H1 (cell line): ENCODE measurements at regions not wholly inside any gene's neighbourhood (a gene's known extent, or its start where the extent isn't known, plus 50 kb on each side); places are given as distances from the start of the nearest gene placed in this dataset.

ENCODE experiments used
- CTCF ChIA-PET: fragments of 300-600 bp; sonication (Branson Sonifier 250); formaldehyde crosslinking; loops from one replicate; lab custom pipeline; 2021; ENCODE audit not compliant: partially characterized antibody; lab: Charles Lee
- POLR2A ChIA-PET: fragments of 300-600 bp; sonication (Branson Sonifier 250); formaldehyde crosslinking; loops from one replicate; lab custom pipeline; 2021; ENCODE audit warnings: inconsistent platforms; ENCODE audit not compliant: partially characterized antibody; lab: Charles Lee
- DNase-seq, 2 experiments: peaks; one replicate each; pipeline versions ENCODE4 v3.0.0 to v3.0.0-alpha.2; 2010 to 2022; ENCODE audit warnings: low spot score in 2 of 2, low read depth in 1 of 2, mixed read lengths in 1 of 2
- FAIRE-seq: peaks from 2 replicates; lab custom pipeline; 2011; peaks lifted over from hg19 to GRCh38; lab: Jason Lieb, UNC
- H2AFZ ChIP-seq: 2 replicates; pipeline ENCODE4 v1.8.1; 2012; ENCODE audit warnings: low read length, inconsistent platforms
- H2AK5ac ChIP-seq: 2 replicates; pipeline ENCODE4 v1.6.1; 2013; ENCODE audit warnings: low read depth, low read length
- H2BK120ac ChIP-seq: replicated peaks from 2 replicates; pipeline ENCODE3; 2013; ENCODE audit warnings: low read depth, low read length, inconsistent platforms
- H2BK12ac ChIP-seq: 2 replicates; pipeline ENCODE4 v1.6.1; 2013; ENCODE audit warnings: low read depth, low read length
- H2BK15ac ChIP-seq: 2 replicates; pipeline ENCODE4 v1.6.1; 2013; ENCODE audit warnings: low read length
- H2BK20ac ChIP-seq: 2 replicates; pipeline ENCODE4 v1.6.1; 2013; ENCODE audit warnings: low read length
- H2BK5ac ChIP-seq: 2 replicates; pipeline ENCODE4 v1.6.1; 2013; ENCODE audit warnings: low read depth, low read length
- H3K14ac ChIP-seq: 2 replicates; pipeline ENCODE4 v1.6.1; 2013; ENCODE audit warnings: inconsistent platforms; ENCODE audit not compliant: insufficient read length
- H3K18ac ChIP-seq: 2 replicates; pipeline ENCODE4 v1.6.1; 2013; ENCODE audit warnings: low read length; ENCODE audit errors: extremely low read depth
- H3K23ac ChIP-seq: 2 replicates; pipeline ENCODE4 v1.6.1; 2013; ENCODE audit warnings: inconsistent platforms; ENCODE audit not compliant: insufficient read length
- H3K23me2 ChIP-seq: 2 replicates; pipeline ENCODE4 v1.6.1; 2013; ENCODE audit warnings: low read depth, low read length
- H3K27ac ChIP-seq: 2 replicates; pipeline ENCODE4 v1.6.1; 2011; ENCODE audit warnings: low read depth, low read length, inconsistent platforms
- H3K27me3 ChIP-seq, 4 experiments: replicated peaks in 1 of 4; 1 replicate in 1 of 4; 2 replicates in 3 of 4; pipeline versions ENCODE4 v1.6.1 to v1.8.1; 2011 to 2013; ENCODE audit warnings: low read length in 3 of 4, mild to moderate bottlenecking in 3 of 4, inconsistent platforms in 2 of 4, mixed read lengths in 2 of 4, moderate library complexity in 1 of 4; ENCODE audit not compliant: control insufficient read depth in 3 of 4, insufficient read depth in 3 of 4; ENCODE audit errors: extremely low read depth in 1 of 4
- H3K36me3 ChIP-seq, 4 experiments: 2 replicates each; pipeline versions ENCODE4 v1.6.1 to v1.8.1; 2011 to 2013; ENCODE audit warnings: mild to moderate bottlenecking in 4 of 4, low read length in 3 of 4, moderate library complexity in 2 of 4, control low read depth in 1 of 4, inconsistent platforms in 1 of 4; ENCODE audit not compliant: insufficient read depth in 4 of 4, control insufficient read depth in 2 of 4
- H3K4ac ChIP-seq: replicated peaks from 2 replicates; pipeline ENCODE3; 2013; ENCODE audit warnings: low read length, low read depth, mixed read lengths, inconsistent platforms; ENCODE audit not compliant: insufficient read length
- H3K4me1 ChIP-seq, 4 experiments: replicated peaks in 1 of 4; 1 replicate in 1 of 4; 2 replicates in 3 of 4; pipeline versions ENCODE4 v1.6.1 to v1.8.1; 2011 to 2013; ENCODE audit warnings: low read length in 3 of 4, inconsistent platforms in 2 of 4, mixed read lengths in 1 of 4; ENCODE audit not compliant: insufficient read depth in 4 of 4, control insufficient read depth in 3 of 4
- H3K4me2 ChIP-seq, 2 experiments: 2 replicates each; pipeline versions ENCODE4 v1.6.1 to v1.8.1; 2011 to 2013; ENCODE audit warnings: low read depth in 2 of 2, low read length in 2 of 2, control low read depth in 1 of 2, inconsistent platforms in 1 of 2, mild to moderate bottlenecking in 1 of 2; ENCODE audit not compliant: insufficient read depth in 1 of 2
- H3K4me3 ChIP-seq, 4 experiments: fragments of 200-600, 300-600 bp in 1 of 4; sonication (generic), shearing (Covaris generic), sonication (Bioruptor Twin) in 1 of 4; 2 replicates each; pipeline versions ENCODE4 v1.5.1 to v1.8.1; 2011 to 2016; ENCODE audit warnings: low read length in 4 of 4, low read depth in 3 of 4, control low read depth in 2 of 4, inconsistent platforms in 2 of 4, mild to moderate bottlenecking in 2 of 4, mixed read lengths in 1 of 4, moderate library complexity in 1 of 4; ENCODE audit not compliant: insufficient read depth in 2 of 4; ENCODE audit errors: extremely low read depth in 1 of 4
- H3K56ac ChIP-seq: replicated peaks from 2 replicates; pipeline ENCODE3; 2013; ENCODE audit warnings: low read depth, mild to moderate bottlenecking, mixed read lengths, low read length, inconsistent platforms; ENCODE audit not compliant: insufficient read length
- H3K79me1 ChIP-seq: 2 replicates; pipeline ENCODE4 v1.6.1; 2013; ENCODE audit warnings: low read depth, low read length, control low read depth
- H3K79me2 ChIP-seq, 2 experiments: 2 replicates each; pipeline versions ENCODE4 v1.6.1 to v1.8.1; 2012 to 2013; ENCODE audit warnings: low read length in 2 of 2, mild to moderate bottlenecking in 2 of 2, inconsistent platforms in 1 of 2; ENCODE audit not compliant: insufficient read depth in 2 of 2, control insufficient read depth in 1 of 2
- H3K9ac ChIP-seq, 4 experiments: replicated peaks in 1 of 4; 1 replicate in 1 of 4; 2 replicates in 3 of 4; pipeline versions ENCODE4 v1.6.1 to v1.8.1; 2011 to 2013; ENCODE audit warnings: low read depth in 3 of 4, low read length in 3 of 4, control low read depth in 2 of 4, mild to moderate bottlenecking in 2 of 4, moderate library complexity in 2 of 4, inconsistent platforms in 1 of 4; ENCODE audit errors: extremely low read depth in 1 of 4
- H3K9me3 ChIP-seq, 2 experiments: 2 replicates each; pipeline versions ENCODE4 v1.6.1 to v1.8.1; 2012 to 2013; ENCODE audit warnings: mild to moderate bottlenecking in 2 of 2, moderate library complexity in 2 of 2, control low read depth in 1 of 2, inconsistent platforms in 1 of 2, low read depth in 1 of 2, low read length in 1 of 2, mixed read lengths in 1 of 2; ENCODE audit not compliant: insufficient read depth in 2 of 2
- H4K20me1 ChIP-seq, 2 experiments: replicated peaks in 1 of 2; 2 replicates each; pipeline versions ENCODE3 to v1.8.1; 2011 to 2013; ENCODE audit warnings: inconsistent platforms in 2 of 2, low read length in 2 of 2, mild to moderate bottlenecking in 1 of 2; ENCODE audit not compliant: insufficient read depth in 2 of 2, control insufficient read depth in 1 of 2
- H4K5ac ChIP-seq: 2 replicates; pipeline ENCODE4 v1.6.1; 2013; ENCODE audit warnings: low read length, low read depth, mixed read lengths, inconsistent platforms; ENCODE audit not compliant: insufficient read length
- H4K8ac ChIP-seq: 2 replicates; pipeline ENCODE4 v1.8.0; 2013; ENCODE audit warnings: mild to moderate bottlenecking, moderate library complexity, low read length, inconsistent platforms; ENCODE audit not compliant: insufficient read depth; ENCODE audit errors: extremely low read depth
- H4K91ac ChIP-seq: replicated peaks from 2 replicates; pipeline ENCODE3; 2013; ENCODE audit warnings: low read length, mixed read lengths, inconsistent platforms; ENCODE audit not compliant: insufficient read length
- ASH2L ChIP-seq: fragments of 200-600, 300-600 bp; sonication (generic); IDR thresholded peaks from one replicate; pipeline ENCODE4 v1.7.1; 2017; ENCODE audit warnings: low read length
- CBX8 ChIP-seq: fragments of 300-800, 300-1000 bp; sonication (generic); IDR thresholded peaks from 2 replicates; pipeline ENCODE4 v1.7.1; 2016; ENCODE audit warnings: low read depth, low read length, borderline replicate concordance
- CHD2 ChIP-seq: IDR thresholded peaks from 2 replicates; pipeline ENCODE4 v1.6.1; 2012; ENCODE audit warnings: low read length, improper control_type of control experiment
- HDAC6 ChIP-seq: IDR thresholded peaks from one replicate; pipeline ENCODE4 v1.7.1; 2012; ENCODE audit warnings: low read depth, mild to moderate bottlenecking, inconsistent platforms, low read length, moderate library complexity
- JUN ChIP-seq: IDR thresholded peaks from 2 replicates; pipeline ENCODE4 v1.6.1; 2011; ENCODE audit warnings: low read depth, mild to moderate bottlenecking, improper control_type of control experiment, low read length
- JUND ChIP-seq: IDR thresholded peaks from 2 replicates; pipeline ENCODE4 v1.6.1; 2011; ENCODE audit warnings: mild to moderate bottlenecking, improper control_type of control experiment, low read length
- KDM5A ChIP-seq: fragments of 200-600 bp; IDR thresholded peaks from 2 replicates; pipeline ENCODE4 v1.7.1; 2012; ENCODE audit warnings: mild to moderate bottlenecking, low read length, inconsistent platforms, mixed read lengths
- POLR2A ChIP-seq, 2 experiments: IDR thresholded peaks; 1 replicate in 1 of 2; 2 replicates in 1 of 2; pipeline ENCODE4 v1.6.1; 2011; ENCODE audit warnings: low read depth in 2 of 2, low read length in 2 of 2, mild to moderate bottlenecking in 2 of 2; ENCODE audit errors: control extremely low read depth in 1 of 2
- POU5F1 ChIP-seq: IDR thresholded peaks from 2 replicates; pipeline ENCODE4 v1.6.1; 2011; ENCODE audit warnings: low read depth, mild to moderate bottlenecking, low read length, moderate library complexity
- RNF2 ChIP-seq: fragments of 200-900, 300-1000 bp; sonication (generic); IDR thresholded peaks from 2 replicates; pipeline ENCODE4 v1.7.1; 2016; ENCODE audit warnings: borderline replicate concordance, low read depth, mild to moderate bottlenecking, antibody characterized with exemption, low read length; ENCODE audit not compliant: poor library complexity, severe bottlenecking; ENCODE audit errors: missing control alignments
- SP1 ChIP-seq: IDR thresholded peaks from 2 replicates; pipeline ENCODE4 v1.6.1; 2011; ENCODE audit warnings: low read depth, low read length
- SP2 ChIP-seq: IDR thresholded peaks from 2 replicates; pipeline ENCODE4 v1.6.1; 2012; ENCODE audit warnings: mild to moderate bottlenecking, low read length, inconsistent platforms
- SRF ChIP-seq: IDR thresholded peaks from 2 replicates; pipeline ENCODE4 v1.6.1; 2011; ENCODE audit warnings: mild to moderate bottlenecking, low read depth, low read length, moderate library complexity
- TAF7 ChIP-seq: optimal IDR thresholded peaks from 2 replicates; pipeline ENCODE3; 2011; ENCODE audit warnings: low read depth, mild to moderate bottlenecking, inconsistent platforms, low read length, moderate library complexity, borderline replicate concordance
- ZNF274 ChIP-seq: IDR thresholded peaks from 2 replicates; pipeline ENCODE4 v1.7.0; 2012; ENCODE audit warnings: low read length, borderline replicate concordance; ENCODE audit errors: extremely low read depth
- TF ChIP-seq, protein P1 (sequence below): IDR thresholded peaks from 2 replicates; pipeline ENCODE4 v1.6.1; 2011; ENCODE audit warnings: low read depth, mild to moderate bottlenecking, low read length; ENCODE audit not compliant: insufficient read depth

DNA sequence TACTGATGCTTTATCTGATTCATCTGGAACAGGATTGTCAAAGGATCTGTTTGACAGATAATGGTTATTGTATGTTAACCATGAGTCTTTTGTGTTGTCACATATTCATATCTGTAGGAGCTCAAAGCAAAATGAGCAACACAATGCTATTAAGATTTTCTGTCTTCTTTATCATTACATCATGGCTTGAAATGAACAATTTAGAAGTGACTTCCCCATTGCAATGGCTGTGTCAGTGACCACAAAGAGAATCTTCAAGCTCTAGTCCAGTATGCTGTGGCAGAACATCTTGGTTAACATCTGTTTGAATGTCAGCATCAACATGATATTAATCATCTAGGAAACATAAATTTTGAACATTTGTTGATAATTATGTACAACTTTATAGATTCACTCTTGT, 1148.5 kb downstream of the PLA2G4A start:
- CTCF ChIA-PET = no interaction called here
- H2AFZ ChIP-seq = no peak overlapping the region
- H3K4me3 ChIP-seq = no peak overlapping the region
- H2BK12ac ChIP-seq = no peak overlapping the region
- H3K23me2 ChIP-seq = no peaks in the 10 kb centered on the region
- H2BK5ac ChIP-seq = no peak overlapping the region
- H4K91ac ChIP-seq = no peak overlapping the region
- no peaks in the 10 kb centered on the region for H3K9me3 ChIP-seq
- no peak for TF ChIP-seq TAF7
- TF ChIP-seq RNF2 = no peak
- TF ChIP-seq HDAC6 = no peak
- no peak for TF ChIP-seq ASH2L
- TF ChIP-seq JUN = no peak
- TF ChIP-seq CBX8 = no peak
- no peak for TF ChIP-seq SRF
- TF ChIP-seq POLR2A (IDR thresholded peaks at IDR 0.05; ENCODE audit: control extremely low read depth in 1 of 2, low read depth in 2 of 2, low read length in 2 of 2) = no peak
- TF ChIP-seq JUND = no peak
- TF ChIP-seq SP1 = no peak
- no peak for TF ChIP-seq CHD2
- TF ChIP-seq KDM5A = no peak
- TF ChIP-seq, protein P1, sequence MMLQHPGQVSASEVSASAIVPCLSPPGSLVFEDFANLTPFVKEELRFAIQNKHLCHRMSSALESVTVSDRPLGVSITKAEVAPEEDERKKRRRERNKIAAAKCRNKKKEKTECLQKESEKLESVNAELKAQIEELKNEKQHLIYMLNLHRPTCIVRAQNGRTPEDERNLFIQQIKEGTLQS = no peak
- no peak for TF ChIP-seq POU5F1
- TF ChIP-seq SP2 = no peak
- TF ChIP-seq ZNF274 = no peak
- H3K79me1 ChIP-seq = no peaks in the 10 kb centered on the region
- H4K20me1 ChIP-seq = no peaks in the 10 kb centered on the region
- H3K36me3 ChIP-seq = no peaks in the 10 kb centered on the region
- no peak overlapping the region for H2BK20ac ChIP-seq
- H3K27me3 ChIP-seq = no peaks in the 10 kb centered on the region
- no peak overlapping the region for H3K23ac ChIP-seq
- H2BK15ac ChIP-seq = no peak overlapping the region
- no peaks in the 10 kb centered on the region for H3K79me2 ChIP-seq
- H3K9ac ChIP-seq = no peak overlapping the region
- no peak overlapping the region for H4K5ac ChIP-seq
- POLR2A ChIA-PET = interaction anchor here (1.0 kb wide), 1 partner anchor 8 kb away, joined by 3 read pairs; no protein-coding TSS in a partner anchor
- FAIRE-seq = no peak
- DNase-seq = no peak
- no peak overlapping the region for H3K4me2 ChIP-seq
- H3K18ac ChIP-seq = no peak overlapping the region
- H2AK5ac ChIP-seq = no peak overlapping the region
- no peak overlapping the region for H3K14ac ChIP-seq
- H3K27ac ChIP-seq = no peak overlapping the region
- H3K4ac ChIP-seq = no peak overlapping the region
- H2BK120ac ChIP-seq = no peak overlapping the region
- H4K8ac ChIP-seq = no peak overlapping the region
- no peaks in the 10 kb centered on the region for H3K4me1 ChIP-seq
- no peak overlapping the region for H3K56ac ChIP-seq
